ENCODE measurements at regions not wholly inside any gene's neighbourhood (a gene's known extent, or its start where the extent isn't known, plus 50 kb on each side); places are given as distances from the start of the nearest gene placed in this dataset.

GRCh38 chr3:66738625-66739365, 238.0 kb upstream of the LRIG1 start:
- intact Hi-C loops (cut with DNase I) = no loop called here
- Histone ChIP-seq H3K36me3 (no peaks in the 10 kb centered on the region), H3K27me3 (no peaks in the 10 kb centered on the region), H3K4me3 (no peak overlapping the region), H3K9me3 (peaks cover 0 to 1% (median 0%) of the 10 kb centered on the region in 11 donors), H3K4me1 (no peaks in the 10 kb centered on the region), H3K27ac (no peak overlapping the region)
- ATAC-seq (no peak), DNase-seq (no peak)
- 69 to 75% methylated on average over 7 of the region's 7 CpGs for WGBS, 2 donors
- TF ChIP-seq, protein P1, sequence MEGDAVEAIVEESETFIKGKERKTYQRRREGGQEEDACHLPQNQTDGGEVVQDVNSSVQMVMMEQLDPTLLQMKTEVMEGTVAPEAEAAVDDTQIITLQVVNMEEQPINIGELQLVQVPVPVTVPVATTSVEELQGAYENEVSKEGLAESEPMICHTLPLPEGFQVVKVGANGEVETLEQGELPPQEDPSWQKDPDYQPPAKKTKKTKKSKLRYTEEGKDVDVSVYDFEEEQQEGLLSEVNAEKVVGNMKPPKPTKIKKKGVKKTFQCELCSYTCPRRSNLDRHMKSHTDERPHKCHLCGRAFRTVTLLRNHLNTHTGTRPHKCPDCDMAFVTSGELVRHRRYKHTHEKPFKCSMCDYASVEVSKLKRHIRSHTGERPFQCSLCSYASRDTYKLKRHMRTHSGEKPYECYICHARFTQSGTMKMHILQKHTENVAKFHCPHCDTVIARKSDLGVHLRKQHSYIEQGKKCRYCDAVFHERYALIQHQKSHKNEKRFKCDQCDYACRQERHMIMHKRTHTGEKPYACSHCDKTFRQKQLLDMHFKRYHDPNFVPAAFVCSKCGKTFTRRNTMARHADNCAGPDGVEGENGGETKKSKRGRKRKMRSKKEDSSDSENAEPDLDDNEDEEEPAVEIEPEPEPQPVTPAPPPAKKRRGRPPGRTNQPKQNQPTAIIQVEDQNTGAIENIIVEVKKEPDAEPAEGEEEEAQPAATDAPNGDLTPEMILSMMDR (IDR thresholded peaks at IDR 0.05) = no peak

DNA sequence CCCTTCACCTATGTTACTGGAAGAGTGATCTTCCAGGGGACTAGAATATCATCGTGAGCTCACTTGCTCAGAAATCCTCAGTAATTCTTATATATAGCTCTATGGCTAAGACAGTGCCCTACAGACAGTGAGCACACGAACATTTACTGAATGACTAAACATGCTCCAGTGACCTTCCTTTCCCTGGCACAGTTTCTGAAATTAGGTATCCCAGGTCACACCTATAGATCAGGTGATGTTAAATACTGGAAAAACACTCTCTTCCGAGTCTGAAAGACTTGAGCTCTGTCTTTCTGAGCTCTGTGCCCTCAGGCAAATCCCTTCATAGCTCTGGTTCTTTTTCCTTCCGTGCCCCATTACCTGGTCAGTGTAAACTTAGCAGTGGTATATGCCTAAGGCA, 239.4 kb upstream of the LRIG1 start:
- ATAC-seq (no peak), DNase-seq (no peak)
- TF ChIP-seq, protein P1 (IDR thresholded peaks at IDR 0.05) = no peak
- H3K9me3 ChIP-seq = no peaks in the 10 kb centered on the region
- no peak overlapping the region for H3K27ac ChIP-seq
- no peaks in the 10 kb centered on the region for H3K36me3 ChIP-seq
- no peaks in the 10 kb centered on the region for H3K4me1 ChIP-seq
- intact Hi-C loops (cut with DNase I) = no loop called here
- 89 to 90% methylated on average over 4 of the region's 4 CpGs for WGBS, 2 donors
- H3K27me3 ChIP-seq = no peaks in the 10 kb centered on the region
- H3K4me3 ChIP-seq = no peak overlapping the region

DNA sequence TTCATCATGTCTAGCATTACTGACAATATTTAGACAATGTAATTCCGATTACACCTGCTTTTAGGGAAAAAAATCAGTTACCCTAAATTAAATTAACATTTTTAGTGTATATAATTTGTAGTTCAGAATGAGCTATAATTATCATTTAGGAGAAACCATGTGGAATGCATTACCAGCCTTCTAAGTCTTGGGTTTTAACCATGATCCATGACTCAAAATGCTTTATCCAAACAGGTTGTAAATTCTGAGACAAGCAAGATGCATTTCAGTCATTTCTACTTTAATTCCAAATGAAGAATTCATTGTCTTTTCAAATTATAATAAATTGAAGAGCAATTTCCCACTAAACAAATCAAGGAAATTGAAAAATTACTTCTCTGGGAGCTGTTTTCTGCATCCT, 243.7 kb upstream of the LRIG1 start:
- no peak for DNase-seq
- no peak for ATAC-seq
- Histone ChIP-seq H3K27ac (no peak overlapping the region), H3K36me3 (no peaks in the 10 kb centered on the region), H3K27me3 (no peaks in the 10 kb centered on the region), H3K9me3 (no peaks in the 10 kb centered on the region), H3K4me1 (no peaks in the 10 kb centered on the region), H3K4me3 (no peak overlapping the region)
- intact Hi-C loops (cut with DNase I) = no loop called here
- TF ChIP-seq, protein P1 (IDR thresholded peaks at IDR 0.05) = no peak
- WGBS, 2 donors = 90 to 98% methylated on average over 1 of the region's 1 CpG

GRCh38 chr3:66744986-66745385, 244.2 kb upstream of the LRIG1 start:
- intact Hi-C loops (cut with DNase I) = no loop called here
- Histone ChIP-seq H3K4me1 (no peaks in the 10 kb centered on the region), H3K27ac (no peak overlapping the region), H3K9me3 (no peaks in the 10 kb centered on the region), H3K36me3 (no peaks in the 10 kb centered on the region), H3K4me3 (no peak overlapping the region), H3K27me3 (no peaks in the 10 kb centered on the region)
- ATAC-seq (no peak), DNase-seq (no peak)
- TF ChIP-seq, protein P1 (IDR thresholded peaks at IDR 0.05) = no peak
- 90 to 92% methylated on average over 2 of the region's 2 CpGs for WGBS, 2 donors

All from heart right ventricle (tissue), 16 donors.